ENCODE measurements at regions not wholly inside any gene's neighbourhood (a gene's known extent, or its start where the extent isn't known, plus 50 kb on each side); places are given as distances from the start of the nearest gene placed in this dataset.

GRCh38 chr13:22107549-22107948 lies 436.7 kb downstream of the FGF9 start:
- no peaks in the 10 kb centered on the region for H3K9me1 ChIP-seq (ENCODE audit: control insufficient read depth, extremely low read depth, insufficient read depth, low read length)
- peaks cover 4% of the 10 kb centered on the region for H3K9me3 ChIP-seq (ENCODE audit: control insufficient read depth, low read depth, low read length)
- H3K27ac ChIP-seq (ENCODE audit: control insufficient read depth, insufficient read depth, low read length): no peak overlapping the region
- no peak overlapping the region for H3K4me3 ChIP-seq (ENCODE audit: control insufficient read depth in 2 of 3, extremely low read depth in 1 of 3, insufficient read depth in 2 of 3, low read depth in 1 of 3, low read length in 3 of 3)
- dilution Hi-C loops (cut with MboI; ENCODE audit: extremely low pct_ligation_motif_present, low sequenced_read_pairs): no loop called here
- H3K9ac ChIP-seq (ENCODE audit: control insufficient read depth, extremely low read depth, insufficient read depth, low read length): no peak overlapping the region
- no peaks in the 10 kb centered on the region for H3K4me1 ChIP-seq (ENCODE audit: control insufficient read depth, extremely low read depth, insufficient read depth, low read length)
- no peaks in the 10 kb centered on the region for H3K79me2 ChIP-seq (ENCODE audit: control insufficient read depth, insufficient read depth, low read length)
- FAIRE-seq (no peak), DNase-seq (ENCODE audit: low read depth, low spot score) (no peak)
- no peak for TF ChIP-seq EZH2 (IDR thresholded peaks at IDR 0.05; ENCODE audit: low read length)
- TF ChIP-seq CTCF (optimal IDR thresholded peaks at IDR 0.05 in 1 of 3, IDR thresholded peaks at IDR 0.05 in 1 of 3, conservative IDR thresholded peaks at IDR 0.05 in 1 of 3; ENCODE audit: extremely low read depth in 1 of 3, insufficient read depth in 2 of 3, low read length in 3 of 3): no peak
- H4K20me1 ChIP-seq (ENCODE audit: control insufficient read depth, extremely low read depth, insufficient read depth, low read length): no peaks in the 10 kb centered on the region
- no peak overlapping the region for H3K4me2 ChIP-seq (ENCODE audit: control insufficient read depth, extremely low read depth, insufficient read depth, low read depth, low read length)
- H2AFZ ChIP-seq (ENCODE audit: control insufficient read depth, low read length): no peak overlapping the region
- no peaks in the 10 kb centered on the region for H3K36me3 ChIP-seq (ENCODE audit: control insufficient read depth in 2 of 2, extremely low read depth in 1 of 2, insufficient read depth in 2 of 2, low read length in 2 of 2)
- no peaks in the 10 kb centered on the region for H3K27me3 ChIP-seq (ENCODE audit: control insufficient read depth, extremely low read depth, insufficient read depth, low read length)

- TF ChIP-seq CTCF (optimal IDR thresholded peaks at IDR 0.05 in 1 of 3, IDR thresholded peaks at IDR 0.05 in 1 of 3, conservative IDR thresholded peaks at IDR 0.05 in 1 of 3; ENCODE audit: extremely low read depth in 1 of 3, insufficient read depth in 2 of 3, low read length in 3 of 3) (no peak), EZH2 (IDR thresholded peaks at IDR 0.05; ENCODE audit: low read length) (no peak)
- Histone ChIP-seq H3K36me3 (ENCODE audit: control insufficient read depth in 2 of 2, extremely low read depth in 1 of 2, insufficient read depth in 2 of 2, low read length in 2 of 2) (no peaks in the 10 kb centered on the region), H3K9me3 (ENCODE audit: control insufficient read depth, low read depth, low read length) (peaks cover 7% of the 10 kb centered on the region), H4K20me1 (ENCODE audit: control insufficient read depth, extremely low read depth, insufficient read depth, low read length) (no peaks in the 10 kb centered on the region), H3K9ac (ENCODE audit: control insufficient read depth, extremely low read depth, insufficient read depth, low read length) (no peak overlapping the region), H3K4me2 (ENCODE audit: control insufficient read depth, extremely low read depth, insufficient read depth, low read depth, low read length) (no peak overlapping the region), H2AFZ (ENCODE audit: control insufficient read depth, low read length) (no peak overlapping the region), H3K9me1 (ENCODE audit: control insufficient read depth, extremely low read depth, insufficient read depth, low read length) (no peaks in the 10 kb centered on the region), H3K79me2 (ENCODE audit: control insufficient read depth, insufficient read depth, low read length) (no peaks in the 10 kb centered on the region), H3K4me3 (ENCODE audit: control insufficient read depth in 2 of 3, extremely low read depth in 1 of 3, insufficient read depth in 2 of 3, low read depth in 1 of 3, low read length in 3 of 3) (no peak overlapping the region), H3K4me1 (ENCODE audit: control insufficient read depth, extremely low read depth, insufficient read depth, low read length) (no peaks in the 10 kb centered on the region), H3K27ac (ENCODE audit: control insufficient read depth, insufficient read depth, low read length) (no peak overlapping the region), H3K27me3 (ENCODE audit: control insufficient read depth, extremely low read depth, insufficient read depth, low read length) (no peaks in the 10 kb centered on the region)
- DNase-seq (ENCODE audit: low read depth, low spot score) (no peak), FAIRE-seq (no peak)
- dilution Hi-C loops (cut with MboI; ENCODE audit: extremely low pct_ligation_motif_present, low sequenced_read_pairs): no loop called here
Measured at GRCh38 chr13:22108283-22108942, 437.5 kb downstream of the FGF9 start.

Measured in keratinocyte (primary cell).